Sigmoid colon (tissue), 6 donors: ENCODE measurements at regions not wholly inside any gene's neighbourhood (a gene's known extent, or its start where the extent isn't known, plus 50 kb on each side); places are given as distances from the start of the nearest gene placed in this dataset.
A peak's percentile ranks its signal among the peaks of the same experiment; 100 is the strongest.

Experiments used
- DNase-seq: peaks from one replicate; pipeline ENCODE4 v3.0.0-alpha.2; 2019
- H3K27ac ChIP-seq, 4 donors: fragments of 200-600 bp; sonication (generic); one replicate each; pipeline ENCODE4 v1.5.1; 2016 to 2019; ENCODE audit warnings: mild to moderate bottlenecking in 1 of 4
- H3K27me3 ChIP-seq, 3 donors: fragments of 200-600 bp; sonication (generic); one replicate each; pipeline ENCODE4 v1.5.1; 2019; ENCODE audit warnings: mild to moderate bottlenecking in 1 of 3
- H3K36me3 ChIP-seq, 4 donors: fragments of 200-600 bp; sonication (generic); one replicate each; pipeline ENCODE4 v1.5.1; 2016 to 2019
- H3K4me1 ChIP-seq, 4 donors: fragments of 200-600 bp; sonication (generic); one replicate each; pipeline ENCODE4 v1.5.1; 2017 to 2019
- H3K4me3 ChIP-seq, 4 donors: fragments of 200-600 bp; sonication (generic); one replicate each; pipeline ENCODE4 v1.5.1; 2017 to 2019; ENCODE audit warnings: mild to moderate bottlenecking in 2 of 4, moderate library complexity in 1 of 4
- H3K9me3 ChIP-seq, 4 donors: fragments of 200-600 bp in 3 of 4; sonication (generic) in 3 of 4; one replicate each; pipeline versions ENCODE4 v1.5.1 to v1.6.1; 2013 to 2019
- CTCF ChIP-seq, 4 experiments: fragments of 450-650 bp in 3 of 4; fragments of 200-600 bp in 1 of 4; IDR thresholded peaks; one replicate each; pipeline ENCODE4 v1.5.1; 2016 to 2019; ENCODE audit warnings: antibody characterized with exemption in 4 of 4, mild to moderate bottlenecking in 3 of 4, moderate library complexity in 2 of 4
- EP300 ChIP-seq, 4 donors: sonication (generic); formaldehyde crosslinking; IDR thresholded peaks; one replicate each; pipeline ENCODE4 v1.6.1; 2017; ENCODE audit warnings: antibody characterized with exemption in 4 of 4
- POLR2A ChIP-seq, 2 donors: fragments of 450-650 bp; IDR thresholded peaks; one replicate each; pipeline ENCODE4 v1.6.1; 2016; ENCODE audit warnings: antibody characterized with exemption in 2 of 2, mild to moderate bottlenecking in 2 of 2, moderate library complexity in 2 of 2
- POLR2AphosphoS5 ChIP-seq, 4 donors: sonication (generic); formaldehyde crosslinking; IDR thresholded peaks; one replicate each; pipeline ENCODE4 v1.6.1; 2017; ENCODE audit warnings: antibody characterized with exemption in 4 of 4
- WGBS, 2 donors: extraction: QIAGEN DNeasy Blood & Tissue Kit; methylation state at CpG; one replicate each; pipeline ENCODE4 v1.1.7; 2013; 5-methylcytosine and 5-hydroxymethylcytosine counted together
- intact Hi-C: fragments of 100-400 bp; cut with DNase I; formaldehyde crosslinking; loops from one replicate; pipeline ENCODE4 v1.15.1; 2023
- donor health status: healthy with polysubstance abuse.
- donor health status: healthy.

GRCh38 chr15:87618203-87618725 lies 638.3 kb downstream of the NTRK3 start:
- no peak for TF ChIP-seq CTCF (IDR thresholded peaks at IDR 0.05)
- TF ChIP-seq EP300 (IDR thresholded peaks at IDR 0.05) = no peak
- no peak for TF ChIP-seq POLR2AphosphoS5 (IDR thresholded peaks at IDR 0.05)
- TF ChIP-seq POLR2A (IDR thresholded peaks at IDR 0.05) = no peak
- Histone ChIP-seq H3K9me3 (no peaks in the 10 kb centered on the region), H3K4me1 (peaks cover 0 to 13% (median 10%) of the 10 kb centered on the region in 4 donors), H3K27ac (peak overlapping the region; percentile 27 to 44 (median 35)), H3K27me3 (no peaks in the 10 kb centered on the region), H3K4me3 (no peak overlapping the region), H3K36me3 (no peaks in the 10 kb centered on the region)
- 86 to 87% methylated on average over 4 of the region's 4 CpGs for WGBS, 2 donors
- intact Hi-C loops = no loop called here
- no peak for DNase-seq

- Histone ChIP-seq H3K27ac (no peak overlapping the region), H3K4me3 (no peak overlapping the region), H3K36me3 (no peaks in the 10 kb centered on the region), H3K4me1 (peaks cover 0 to 14% (median 10%) of the 10 kb centered on the region in 4 donors), H3K27me3 (no peaks in the 10 kb centered on the region), H3K9me3 (no peaks in the 10 kb centered on the region)
- 55 to 70% methylated on average over 9 of the region's 9 CpGs for WGBS, 2 donors
- DNase-seq = no peak
- TF ChIP-seq POLR2AphosphoS5 (IDR thresholded peaks at IDR 0.05) (no peak), POLR2A (IDR thresholded peaks at IDR 0.05) (no peak), CTCF (IDR thresholded peaks at IDR 0.05) (no peak), EP300 (IDR thresholded peaks at IDR 0.05) (no peak)
- intact Hi-C loops = no loop called here
These were observed 641.8 kb downstream of the NTRK3 start for GRCh38 chr15:87614704-87615103.

GRCh38 chr15:87610366-87610765 lies 646.2 kb downstream of the NTRK3 start:
- H3K27ac ChIP-seq = no peak overlapping the region
- no peak overlapping the region for H3K4me3 ChIP-seq

GRCh38 chr15:87609894-87610293 lies 646.6 kb downstream of the NTRK3 start:
- H3K27ac ChIP-seq = no peak overlapping the region
- 71 to 72% methylated on average over 4 of the region's 4 CpGs for WGBS, 2 donors
- DNase-seq = no peak
- no peak overlapping the region for H3K4me3 ChIP-seq
- H3K4me1 ChIP-seq = peaks cover 0 to 5% (median 2%) of the 10 kb centered on the region in 4 donors
- intact Hi-C loops = no loop called here
- H3K9me3 ChIP-seq = no peaks in the 10 kb centered on the region
- H3K36me3 ChIP-seq = no peaks in the 10 kb centered on the region
- no peak for TF ChIP-seq EP300 (IDR thresholded peaks at IDR 0.05)
- TF ChIP-seq POLR2A (IDR thresholded peaks at IDR 0.05) = no peak
- TF ChIP-seq CTCF (IDR thresholded peaks at IDR 0.05) = no peak
- no peak for TF ChIP-seq POLR2AphosphoS5 (IDR thresholded peaks at IDR 0.05)
- no peaks in the 10 kb centered on the region for H3K27me3 ChIP-seq

More at GRCh38 chr15:87610366-87610765, 646.2 kb downstream of the NTRK3 start:
- no peak for DNase-seq
- Histone ChIP-seq H3K4me1 (peaks cover 0 to 5% (median 2%) of the 10 kb centered on the region in 4 donors), H3K9me3 (no peaks in the 10 kb centered on the region), H3K27me3 (no peaks in the 10 kb centered on the region), H3K36me3 (no peaks in the 10 kb centered on the region)
- intact Hi-C loops = no loop called here
- WGBS, 2 donors = 76 to 83% methylated on average over 8 of the region's 8 CpGs
- TF ChIP-seq POLR2AphosphoS5 (IDR thresholded peaks at IDR 0.05) = no peak

- TF ChIP-seq POLR2AphosphoS5 (IDR thresholded peaks at IDR 0.05) (no peak), CTCF (IDR thresholded peaks at IDR 0.05) (no peak), POLR2A (IDR thresholded peaks at IDR 0.05) (no peak), EP300 (IDR thresholded peaks at IDR 0.05) (no peak)
These were observed 647.1 kb downstream of the NTRK3 start for GRCh38 chr15:87609474-87609873.

More at GRCh38 chr15:87609474-87609873, 647.1 kb downstream of the NTRK3 start:
- Histone ChIP-seq H3K9me3 (no peaks in the 10 kb centered on the region), H3K27me3 (no peaks in the 10 kb centered on the region), H3K4me1 (peaks cover 0 to 5% (median 2%) of the 10 kb centered on the region in 4 donors), H3K36me3 (no peaks in the 10 kb centered on the region), H3K27ac (no peak overlapping the region), H3K4me3 (no peak overlapping the region)
- WGBS, 2 donors = 17 to 42% methylated on average over 1 of the region's 1 CpG
- DNase-seq = no peak
- intact Hi-C loops = no loop called here
